ENCODE measurements at regions not wholly inside any gene's neighbourhood (a gene's known extent, or its start where the extent isn't known, plus 50 kb on each side); places are given as distances from the start of the nearest gene placed in this dataset.

GRCh38 chr6:6412700-6413099 lies 92.2 kb upstream of the F13A1 start:
- Histone ChIP-seq H3K36me3 (ENCODE audit: control insufficient read depth in 1 of 2, insufficient read depth in 2 of 2, low read length in 2 of 2) (no peaks in the 10 kb centered on the region), H3K27me3 (ENCODE audit: insufficient read depth, low read length) (peaks cover 33% of the 10 kb centered on the region; the same call in 1 of the 2 replicates), H3K27ac (ENCODE audit: low read depth, low read length) (no peak overlapping the region), H3K9me3 (ENCODE audit: control insufficient read depth in 1 of 2, insufficient read depth in 1 of 2, low read depth in 1 of 2, low read length in 2 of 2) (no peaks in the 10 kb centered on the region), H3K4me1 (ENCODE audit: control insufficient read depth in 1 of 2, insufficient read depth in 2 of 2, low read length in 2 of 2) (no peaks in the 10 kb centered on the region), H3K9ac (ENCODE audit: low read length) (no peak overlapping the region), H3K4me2 (ENCODE audit: low read length) (no peak overlapping the region), H2AFZ (ENCODE audit: low read depth, low read length, poor library complexity, severe bottlenecking) (no peak overlapping the region), H4K20me1 (ENCODE audit: insufficient read depth) (no peaks in the 10 kb centered on the region), H3K4me3 (replicated peaks in 1 of 2; ENCODE audit: low read depth in 1 of 2, low read length in 2 of 2) (no peak overlapping the region), H3K9me2 (ENCODE audit: insufficient read depth) (no peaks in the 10 kb centered on the region), H3K79me2 (ENCODE audit: insufficient read depth, low read length) (no peaks in the 10 kb centered on the region)
- ChIA-PET RAD21 (ENCODE audit: low non-redundant PET in 1 of 2, low total read pairs in 2 of 2, uncharacterized antibody in 2 of 2, unreplicated experiment in 2 of 2) (no interaction called here), POLR2A (no interaction called here), CTCF (no interaction called here)
- BruUV-seq (replicated peaks) = no TSS peak
- TF ChIP-seq REST (IDR thresholded peaks at IDR 0.05; ENCODE audit: low read depth) = no peak
- no peak for TF ChIP-seq SIN3A (IDR thresholded peaks at IDR 0.05; ENCODE audit: low read depth)
- TF ChIP-seq ZBTB33 (IDR thresholded peaks at IDR 0.05; ENCODE audit: extremely low read depth, insufficient replicate concordance, low read length) = no peak
- TF ChIP-seq MAX (IDR thresholded peaks at IDR 0.05) = no peak
- no peak for TF ChIP-seq SRF (IDR thresholded peaks at IDR 0.05; ENCODE audit: low read depth)
- TF ChIP-seq ZNF274 (IDR thresholded peaks at IDR 0.05; ENCODE audit: low read depth, low read length) = no peak
- no peak for TF ChIP-seq RAD21 (IDR thresholded peaks at IDR 0.05; ENCODE audit: low read depth)
- TF ChIP-seq POLR2A (IDR thresholded peaks at IDR 0.05; ENCODE audit: borderline replicate concordance, extremely low read depth, insufficient read depth, insufficient read length) = no peak
- no peak for TF ChIP-seq EZH2 (IDR thresholded peaks at IDR 0.05)
- TF ChIP-seq EGR1 (IDR thresholded peaks at IDR 0.05; ENCODE audit: low read depth) = no peak
- no peak for TF ChIP-seq JUND (IDR thresholded peaks at IDR 0.05)
- no peak for TF ChIP-seq TCF7L2 (IDR thresholded peaks at IDR 0.05; ENCODE audit: borderline replicate concordance, extremely low read depth, insufficient read depth, insufficient read length)
- DNase-seq (ENCODE audit: low read depth, low spot score) (no peak), ATAC-seq (no peak)
- intact Hi-C loops (cut with micrococcal nuclease) = no loop called here

Data from HCT116 (cell line).